Thymus (tissue), 11 donors: ENCODE measurements at regions not wholly inside any gene's neighbourhood (a gene's known extent, or its start where the extent isn't known, plus 50 kb on each side); places are given as distances from the start of the nearest gene placed in this dataset.

Experiments
- DNase-seq, 9 donors: peaks; one replicate each; pipeline ENCODE4 v3.0.0-alpha.2; 2013; ENCODE audit warnings: low spot score in 9 of 9, low read depth in 6 of 9, missing footprints in 1 of 9
- H3K27ac ChIP-seq, 2 donors: one replicate each; pipeline ENCODE4 v1.5.1; 2013; ENCODE audit warnings: control low read depth in 1 of 2, low read depth in 1 of 2, low read length in 1 of 2, mild to moderate bottlenecking in 1 of 2, moderate library complexity in 1 of 2
- H3K27me3 ChIP-seq, 2 donors: one replicate each; pipeline ENCODE4 v1.5.1; 2013; ENCODE audit warnings: low read length in 1 of 2; ENCODE audit not compliant: control insufficient read depth in 2 of 2, insufficient read depth in 1 of 2
- H3K36me3 ChIP-seq, 2 donors: one replicate each; pipeline ENCODE4 v1.5.1; 2013; ENCODE audit warnings: low read length in 1 of 2, mild to moderate bottlenecking in 1 of 2, moderate library complexity in 1 of 2; ENCODE audit not compliant: control insufficient read depth in 2 of 2, insufficient read depth in 2 of 2
- H3K4me1 ChIP-seq, 2 donors: one replicate each; pipeline ENCODE4 v1.5.1; 2013; ENCODE audit warnings: low read length in 2 of 2; ENCODE audit not compliant: control insufficient read depth in 2 of 2, insufficient read depth in 2 of 2
- H3K4me3 ChIP-seq, 2 donors: one replicate each; pipeline ENCODE4 v1.5.1; 2013; ENCODE audit warnings: low read length in 2 of 2, control low read depth in 1 of 2, mild to moderate bottlenecking in 1 of 2
- H3K9me3 ChIP-seq, 2 donors: one replicate each; pipeline ENCODE4 v1.5.1; 2013; ENCODE audit warnings: low read length in 1 of 2, mild to moderate bottlenecking in 1 of 2; ENCODE audit not compliant: control insufficient read depth in 2 of 2, insufficient read depth in 1 of 2
- WGBS: extraction: QIAGEN DNeasy Blood & Tissue Kit; methylation state at CpG from one replicate; pipeline ENCODE4 v1.1.7; 2013; 5-methylcytosine and 5-hydroxymethylcytosine counted together
- donor health status: healthy.

DNA sequence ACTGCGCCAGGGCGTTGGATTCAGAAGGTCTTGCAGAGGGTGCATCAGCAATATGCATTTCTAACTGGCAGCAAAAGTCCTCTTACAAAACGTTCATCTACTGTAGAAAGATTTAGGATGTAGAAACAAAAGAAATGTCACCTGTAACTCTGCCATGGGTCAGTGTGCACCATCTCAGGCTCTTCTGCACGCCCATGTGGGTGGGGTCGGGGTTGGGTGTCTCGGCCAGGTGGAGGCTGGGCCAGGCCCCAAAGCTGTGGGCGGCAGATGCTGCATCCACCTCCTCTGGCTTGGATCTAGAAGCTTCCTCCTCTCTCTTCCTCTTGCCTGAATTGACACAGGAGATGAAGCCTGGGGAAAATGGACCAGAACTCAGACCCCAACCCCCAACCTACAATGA lies 111.3 kb upstream of the PPP2R2D start:
- Histone ChIP-seq H3K27me3 (no peaks in the 10 kb centered on the region), H3K27ac (no peak overlapping the region), H3K36me3 (no peaks in the 10 kb centered on the region), H3K4me1 (no peaks in the 10 kb centered on the region), H3K9me3 (no peaks in the 10 kb centered on the region), H3K4me3 (no peak overlapping the region)
- 94% methylated on average over 7 of the region's 7 CpGs for WGBS
- DNase-seq: no peak

GRCh38 chr10:131790021-131790420 lies 110.8 kb upstream of the PPP2R2D start:
- Histone ChIP-seq H3K4me3 (no peak overlapping the region), H3K9me3 (no peaks in the 10 kb centered on the region), H3K27me3 (no peaks in the 10 kb centered on the region), H3K27ac (no peak overlapping the region), H3K4me1 (no peaks in the 10 kb centered on the region), H3K36me3 (no peaks in the 10 kb centered on the region)
- DNase-seq: peak in 1 of 9 donors; percentile 5
- 87% methylated on average over 4 of the region's 4 CpGs for WGBS

- no peaks in the 10 kb centered on the region for H3K27me3 ChIP-seq
- H3K36me3 ChIP-seq: no peaks in the 10 kb centered on the region
- DNase-seq: no peak
- no peaks in the 10 kb centered on the region for H3K4me1 ChIP-seq
- no peak overlapping the region for H3K4me3 ChIP-seq
- no peaks in the 10 kb centered on the region for H3K9me3 ChIP-seq
- H3K27ac ChIP-seq: no peak overlapping the region
- 75% methylated on average over 12 of the region's 12 CpGs for WGBS
Observed at GRCh38 chr10:131792011-131792651, 108.7 kb upstream of the PPP2R2D start.

GRCh38 chr10:131792809-131793208 lies 108.0 kb upstream of the PPP2R2D start:
- Histone ChIP-seq H3K36me3 (no peaks in the 10 kb centered on the region), H3K4me1 (no peaks in the 10 kb centered on the region), H3K9me3 (peaks cover 0 to 5% of the 10 kb centered on the region in 2 donors), H3K27ac (no peak overlapping the region), H3K4me3 (no peak overlapping the region), H3K27me3 (no peaks in the 10 kb centered on the region)
- DNase-seq: no peak
- 89% methylated on average over 7 of the region's 7 CpGs for WGBS

- Histone ChIP-seq H3K27ac (no peak overlapping the region), H3K4me3 (no peak overlapping the region), H3K9me3 (peaks cover 0 to 5% of the 10 kb centered on the region in 2 donors), H3K4me1 (no peaks in the 10 kb centered on the region), H3K36me3 (no peaks in the 10 kb centered on the region), H3K27me3 (no peaks in the 10 kb centered on the region)
- no peak for DNase-seq
- 91% methylated on average over 2 of the region's 2 CpGs for WGBS
Observed at GRCh38 chr10:131795761-131796160, 105.0 kb upstream of the PPP2R2D start.

- Histone ChIP-seq H3K4me1 (no peaks in the 10 kb centered on the region), H3K27me3 (no peaks in the 10 kb centered on the region), H3K36me3 (no peaks in the 10 kb centered on the region), H3K27ac (no peak overlapping the region), H3K4me3 (no peak overlapping the region), H3K9me3 (peaks cover 0 to 5% of the 10 kb centered on the region in 2 donors)
- DNase-seq: no peak
Observed at GRCh38 chr10:131797626-131798025, 103.2 kb upstream of the PPP2R2D start.

- no peak for DNase-seq
- H3K4me1 ChIP-seq: no peaks in the 10 kb centered on the region
- peaks cover 0 to 5% of the 10 kb centered on the region in 2 donors for H3K9me3 ChIP-seq
- H3K4me3 ChIP-seq: no peak overlapping the region
- 78% methylated on average over 1 of the region's 1 CpG for WGBS
- no peaks in the 10 kb centered on the region for H3K36me3 ChIP-seq
- no peaks in the 10 kb centered on the region for H3K27me3 ChIP-seq
- H3K27ac ChIP-seq: no peak overlapping the region
Observed at GRCh38 chr10:131799429-131799828, 101.4 kb upstream of the PPP2R2D start.

DNA sequence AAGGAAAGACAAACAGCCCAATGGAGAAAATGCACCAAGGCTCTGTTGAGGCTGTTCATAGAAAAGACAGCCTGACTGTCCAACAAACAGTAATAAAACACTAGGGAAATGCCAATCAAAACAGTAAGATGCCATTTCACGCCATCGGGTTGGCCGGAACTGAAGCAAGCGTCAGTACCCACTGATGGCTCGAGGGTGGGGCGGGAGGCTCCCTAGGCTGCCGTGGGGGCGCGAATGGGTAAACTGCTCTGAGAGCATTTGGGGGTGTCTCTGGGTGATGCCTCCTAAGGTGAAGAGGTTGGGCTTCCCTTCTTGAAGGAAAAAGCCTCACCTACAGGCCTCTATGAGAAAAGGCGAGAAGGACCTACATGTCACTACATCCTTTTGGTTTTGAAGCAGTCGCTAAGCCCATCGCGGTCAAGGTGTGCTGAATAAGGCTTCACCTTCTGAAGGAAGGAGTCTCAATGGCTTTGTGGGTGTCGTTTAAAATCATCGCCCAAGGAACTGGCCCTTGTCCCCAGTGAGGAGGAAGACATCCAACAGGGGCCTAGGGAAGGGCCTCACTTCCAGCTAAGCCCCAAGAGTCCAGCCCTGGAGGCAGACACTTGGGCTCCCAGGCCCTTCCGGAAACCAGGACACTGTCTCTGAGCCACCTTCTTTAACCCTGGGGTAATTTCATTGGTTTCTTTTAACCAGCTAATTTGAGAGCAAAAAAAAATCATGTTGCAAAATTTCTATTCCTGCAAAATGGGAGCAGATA lies 98.5 kb upstream of the PPP2R2D start:
- 96% methylated on average over 16 of the region's 16 CpGs for WGBS

DNA sequence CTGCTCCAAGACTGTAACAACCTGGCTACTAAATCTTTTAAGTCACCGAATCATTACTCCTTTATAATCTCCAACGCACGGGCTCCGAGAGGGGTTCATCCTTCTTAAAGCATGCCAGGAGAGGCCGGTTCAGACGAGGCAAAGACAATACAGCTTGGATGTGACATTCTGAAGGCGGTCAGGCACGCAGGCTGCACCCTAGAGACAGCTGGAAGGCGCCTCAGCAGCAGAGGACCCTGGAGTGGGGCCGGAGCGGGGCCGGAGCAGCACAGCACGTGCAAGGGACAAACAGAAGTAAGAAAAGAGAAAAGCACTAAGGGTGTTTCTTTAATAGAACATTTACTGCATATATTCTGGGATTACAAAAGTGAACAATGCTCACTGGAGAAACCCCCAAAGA lies 97.8 kb upstream of the PPP2R2D start:
- H3K27ac ChIP-seq: no peak overlapping the region
- no peaks in the 10 kb centered on the region for H3K36me3 ChIP-seq
- DNase-seq: no peak
- no peak overlapping the region for H3K4me3 ChIP-seq
- H3K9me3 ChIP-seq: no peaks in the 10 kb centered on the region
- H3K4me1 ChIP-seq: no peaks in the 10 kb centered on the region
- 71% methylated on average over 13 of the region's 13 CpGs for WGBS
- no peaks in the 10 kb centered on the region for H3K27me3 ChIP-seq

More for the DNA sequence above, 98.5 kb upstream of the PPP2R2D start:
- Histone ChIP-seq H3K27me3 (no peaks in the 10 kb centered on the region), H3K9me3 (peaks cover 0 to 5% of the 10 kb centered on the region in 2 donors), H3K4me3 (no peak overlapping the region), H3K27ac (no peak overlapping the region), H3K4me1 (no peaks in the 10 kb centered on the region), H3K36me3 (no peaks in the 10 kb centered on the region)
- no peak for DNase-seq
